ENCODE measurements at regions not wholly inside any gene's neighbourhood (a gene's known extent, or its start where the extent isn't known, plus 50 kb on each side); places are given as distances from the start of the nearest gene placed in this dataset.

GRCh38 chr2:215624423-215624829 lies 188.6 kb upstream of the FN1 start (continued):
- TF ChIP-seq TFDP1 (CRISPR knock-in tag; IDR thresholded peaks at IDR 0.05; ENCODE audit: borderline replicate concordance) (no peak; the same call in 1 of the 2 replicates), ZBED4 (CRISPR knock-in tag; IDR thresholded peaks at IDR 0.05; ENCODE audit: borderline replicate concordance) (0 out of 2 replicates have a peak, but pooled peaks have one; percentile 21), ELF3 (CRISPR knock-in tag; IDR thresholded peaks at IDR 0.05) (peak; percentile 47; the same call in 1 of the 2 replicates), ZNF670 (CRISPR knock-in tag; IDR thresholded peaks at IDR 0.05; ENCODE audit: borderline replicate concordance) (no peak; the same call in 1 of the 2 replicates), RFXAP (CRISPR knock-in tag; IDR thresholded peaks at IDR 0.05; ENCODE audit: borderline replicate concordance) (no peak; the same call in 1 of the 2 replicates), NAIF1 (CRISPR knock-in tag; IDR thresholded peaks at IDR 0.05; ENCODE audit: borderline replicate concordance) (0 out of 2 replicates have a peak, but pooled peaks have one; percentile 26), KDM3A (CRISPR knock-in tag; IDR thresholded peaks at IDR 0.05; ENCODE audit: low read depth) (no peak), ZNF782 (CRISPR knock-in tag; IDR thresholded peaks at IDR 0.05; ENCODE audit: borderline replicate concordance) (no peak), SMARCE1 (IDR thresholded peaks at IDR 0.05; ENCODE audit: borderline replicate concordance) (no peak), ZNF720 (CRISPR knock-in tag; IDR thresholded peaks at IDR 0.05) (no peak), XRCC5 (optimal IDR thresholded peaks at IDR 0.05; ENCODE audit: low read length) (peak; percentile 49), SIX1 (CRISPR knock-in tag; IDR thresholded peaks at IDR 0.05; ENCODE audit: borderline replicate concordance) (peak; percentile 15), ZNF710 (CRISPR knock-in tag; IDR thresholded peaks at IDR 0.05; ENCODE audit: borderline replicate concordance) (peak; percentile 60; the same call in 1 of the 2 replicates), ETV6 (CRISPR knock-in tag; conservative IDR thresholded peaks at IDR 0.05) (no peak; the same call in 1 of the 2 replicates), HIVEP1 (CRISPR knock-in tag; IDR thresholded peaks at IDR 0.05) (no peak)
- TF ChIP-seq, protein P1, sequence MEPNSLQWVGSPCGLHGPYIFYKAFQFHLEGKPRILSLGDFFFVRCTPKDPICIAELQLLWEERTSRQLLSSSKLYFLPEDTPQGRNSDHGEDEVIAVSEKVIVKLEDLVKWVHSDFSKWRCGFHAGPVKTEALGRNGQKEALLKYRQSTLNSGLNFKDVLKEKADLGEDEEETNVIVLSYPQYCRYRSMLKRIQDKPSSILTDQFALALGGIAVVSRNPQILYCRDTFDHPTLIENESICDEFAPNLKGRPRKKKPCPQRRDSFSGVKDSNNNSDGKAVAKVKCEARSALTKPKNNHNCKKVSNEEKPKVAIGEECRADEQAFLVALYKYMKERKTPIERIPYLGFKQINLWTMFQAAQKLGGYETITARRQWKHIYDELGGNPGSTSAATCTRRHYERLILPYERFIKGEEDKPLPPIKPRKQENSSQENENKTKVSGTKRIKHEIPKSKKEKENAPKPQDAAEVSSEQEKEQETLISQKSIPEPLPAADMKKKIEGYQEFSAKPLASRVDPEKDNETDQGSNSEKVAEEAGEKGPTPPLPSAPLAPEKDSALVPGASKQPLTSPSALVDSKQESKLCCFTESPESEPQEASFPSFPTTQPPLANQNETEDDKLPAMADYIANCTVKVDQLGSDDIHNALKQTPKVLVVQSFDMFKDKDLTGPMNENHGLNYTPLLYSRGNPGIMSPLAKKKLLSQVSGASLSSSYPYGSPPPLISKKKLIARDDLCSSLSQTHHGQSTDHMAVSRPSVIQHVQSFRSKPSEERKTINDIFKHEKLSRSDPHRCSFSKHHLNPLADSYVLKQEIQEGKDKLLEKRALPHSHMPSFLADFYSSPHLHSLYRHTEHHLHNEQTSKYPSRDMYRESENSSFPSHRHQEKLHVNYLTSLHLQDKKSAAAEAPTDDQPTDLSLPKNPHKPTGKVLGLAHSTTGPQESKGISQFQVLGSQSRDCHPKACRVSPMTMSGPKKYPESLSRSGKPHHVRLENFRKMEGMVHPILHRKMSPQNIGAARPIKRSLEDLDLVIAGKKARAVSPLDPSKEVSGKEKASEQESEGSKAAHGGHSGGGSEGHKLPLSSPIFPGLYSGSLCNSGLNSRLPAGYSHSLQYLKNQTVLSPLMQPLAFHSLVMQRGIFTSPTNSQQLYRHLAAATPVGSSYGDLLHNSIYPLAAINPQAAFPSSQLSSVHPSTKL (CRISPR knock-in tag; IDR thresholded peaks at IDR 0.05): peak; percentile 83
- TF ChIP-seq, protein P2, sequence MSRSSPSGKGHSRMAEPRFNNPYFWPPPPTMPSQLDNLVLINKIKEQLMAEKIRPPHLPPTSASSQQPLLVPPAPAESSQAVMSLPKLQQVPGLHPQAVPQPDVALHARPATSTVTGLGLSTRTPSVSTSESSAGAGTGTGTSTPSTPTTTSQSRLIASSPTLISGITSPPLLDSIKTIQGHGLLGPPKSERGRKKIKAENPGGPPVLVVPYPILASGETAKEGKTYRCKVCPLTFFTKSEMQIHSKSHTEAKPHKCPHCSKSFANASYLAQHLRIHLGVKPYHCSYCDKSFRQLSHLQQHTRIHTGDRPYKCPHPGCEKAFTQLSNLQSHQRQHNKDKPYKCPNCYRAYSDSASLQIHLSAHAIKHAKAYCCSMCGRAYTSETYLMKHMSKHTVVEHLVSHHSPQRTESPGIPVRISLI (CRISPR knock-in tag; IDR thresholded peaks at IDR 0.05; ENCODE audit: borderline replicate concordance): peak; percentile 50; the same call in 1 of the 2 replicates

All from HepG2 (cell line).